ENCODE measurements at regions not wholly inside any gene's neighbourhood (a gene's known extent, or its start where the extent isn't known, plus 50 kb on each side); places are given as distances from the start of the nearest gene placed in this dataset.

DNA sequence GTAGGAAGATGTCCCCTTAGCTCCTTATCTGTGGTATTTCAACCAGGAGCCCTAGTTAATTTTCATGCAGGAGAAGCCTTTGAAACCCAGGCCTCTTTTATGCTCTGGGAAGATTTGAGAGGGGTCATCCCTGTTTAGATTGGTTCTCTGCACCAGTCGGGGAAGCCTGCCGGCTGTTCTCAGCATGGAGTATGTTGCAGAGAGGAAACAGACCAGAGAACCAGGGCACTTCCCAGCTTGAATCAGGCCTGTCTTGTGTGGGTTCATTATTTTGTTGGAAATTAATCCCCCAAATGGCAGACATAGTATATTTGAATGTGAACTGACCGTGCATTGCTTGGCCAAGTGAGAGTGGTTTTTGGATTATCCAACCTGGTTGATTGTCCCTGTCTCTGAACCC is 1082.1 kb upstream of the RBFOX1 start:
- no peak for DNase-seq (ENCODE audit: low spot score)
- ATAC-seq = no peak

DNA sequence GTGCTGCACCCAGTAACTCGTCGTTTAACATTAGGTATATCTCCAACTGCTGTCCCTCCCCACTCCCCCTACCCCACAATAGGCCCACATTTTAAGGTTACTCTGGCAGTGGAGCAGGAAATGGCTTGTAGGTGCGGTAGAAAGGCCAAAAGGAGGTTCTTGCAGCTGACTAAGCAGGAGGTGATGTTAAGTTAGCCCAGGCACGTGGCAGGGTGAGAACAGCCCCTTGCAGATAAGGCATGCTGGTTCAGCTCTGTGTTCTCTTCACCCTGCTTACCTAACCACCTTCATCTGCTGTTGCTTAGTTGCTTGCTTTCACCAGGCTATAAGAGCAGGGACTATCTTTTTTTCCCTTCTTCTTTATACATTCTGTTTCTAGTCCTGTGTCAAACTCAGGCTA is 1082.8 kb upstream of the RBFOX1 start:
- DNase-seq (ENCODE audit: low spot score) (no peak), ATAC-seq (no peak)

DNA sequence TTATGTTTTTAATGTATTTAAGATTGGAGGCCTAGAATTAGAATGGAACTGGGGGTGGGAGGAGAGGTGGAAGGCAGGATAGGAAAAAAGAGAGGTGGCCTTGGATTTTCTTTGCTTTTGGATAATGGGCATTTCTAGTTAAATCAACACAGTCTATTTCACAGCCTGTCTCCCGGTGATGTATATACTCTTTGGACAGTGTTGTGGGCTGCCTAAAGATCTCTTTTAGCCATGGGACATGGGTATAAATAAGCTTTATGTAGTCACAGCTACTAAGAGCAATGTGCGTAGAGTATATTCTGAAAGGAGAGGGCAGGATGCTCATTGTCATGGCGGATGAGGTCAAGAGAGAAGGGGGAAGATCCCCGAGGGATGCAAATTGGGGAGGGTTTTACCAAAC is 1084.4 kb upstream of the RBFOX1 start:
- DNase-seq (ENCODE audit: low spot score) (no peak), ATAC-seq (no peak)

DNA sequence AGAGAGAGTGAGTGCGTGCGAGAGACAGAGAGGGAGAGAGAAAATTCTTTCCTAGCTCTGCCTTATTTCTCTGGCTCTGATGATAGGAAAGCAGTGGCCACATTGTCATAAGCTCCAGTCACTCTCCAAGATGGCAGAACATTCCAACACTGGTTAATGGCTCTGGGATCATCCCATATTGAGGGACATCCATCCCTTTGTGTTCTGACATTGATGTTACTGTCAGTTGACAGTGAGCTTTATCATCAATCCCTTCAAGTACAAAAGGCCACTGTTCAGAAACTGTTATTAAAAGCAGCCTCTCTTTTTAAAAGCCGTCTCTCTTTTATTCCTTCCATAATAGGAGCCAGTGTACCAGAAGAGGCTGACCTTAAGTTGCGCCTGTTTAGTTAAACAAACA is 1084.9 kb upstream of the RBFOX1 start:
- ATAC-seq (no peak), DNase-seq (ENCODE audit: low spot score) (no peak)

DNA sequence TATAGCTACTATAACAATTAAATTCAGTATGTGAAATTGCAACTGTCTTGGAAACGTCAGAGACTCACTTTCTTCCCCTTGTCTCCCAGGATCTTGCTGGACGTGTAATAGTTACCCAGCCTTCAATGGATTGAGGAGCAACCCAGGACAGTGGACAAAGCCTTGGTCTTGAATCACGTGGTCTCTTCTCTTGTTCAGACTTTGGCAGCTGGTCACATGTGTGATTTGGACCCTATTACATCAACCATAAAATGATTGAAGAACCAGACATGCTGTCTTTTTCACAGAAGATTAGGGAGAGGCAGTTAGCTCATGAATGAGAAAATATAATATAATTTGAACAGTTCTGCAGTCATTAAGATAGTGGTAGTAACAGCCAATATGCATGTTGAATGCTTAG is 1085.5 kb upstream of the RBFOX1 start:
- ATAC-seq (no peak), DNase-seq (ENCODE audit: low spot score) (no peak)

DNA sequence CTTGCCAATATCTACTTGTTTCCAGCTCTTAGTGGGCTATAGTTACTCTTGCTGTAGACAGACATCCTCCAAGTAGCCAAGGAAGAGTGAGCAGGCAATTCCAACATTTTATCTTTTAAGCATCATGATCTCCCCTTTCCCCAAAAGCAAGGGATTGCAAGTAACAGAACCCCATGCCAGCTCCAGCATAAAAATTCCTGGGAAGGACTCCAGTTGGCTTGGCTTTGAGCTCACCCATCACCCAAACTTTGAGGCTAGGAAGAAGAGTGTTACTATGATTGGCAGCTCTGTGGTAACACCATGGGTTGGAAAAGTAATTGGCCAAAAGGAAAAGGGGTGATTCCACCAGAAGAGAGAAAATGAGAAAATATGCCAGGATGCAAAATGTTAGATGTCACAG is 1086.4 kb upstream of the RBFOX1 start:
- DNase-seq (ENCODE audit: low spot score) (no peak), ATAC-seq (no peak)

DNA sequence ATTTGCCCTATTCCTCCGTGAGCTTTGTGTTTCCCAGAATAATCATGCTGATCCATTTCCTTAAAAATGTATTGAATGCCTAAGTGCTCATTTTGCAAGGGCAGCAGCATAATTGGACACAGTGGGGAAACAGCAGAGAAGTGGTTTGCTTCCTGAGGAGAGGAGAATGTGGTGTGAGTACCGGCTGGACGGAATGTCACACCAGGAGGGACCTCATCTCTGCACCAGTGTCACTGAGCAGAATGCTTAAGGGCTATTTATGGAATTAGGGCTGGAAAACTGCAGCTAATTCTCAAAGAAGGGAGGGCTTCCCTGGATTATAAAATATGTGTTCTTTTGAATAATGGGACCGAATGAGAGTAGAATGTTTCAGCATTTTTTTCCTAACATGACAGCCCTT is 1100.6 kb upstream of the RBFOX1 start:
- ATAC-seq (no peak), DNase-seq (ENCODE audit: low spot score) (no peak)

DNA sequence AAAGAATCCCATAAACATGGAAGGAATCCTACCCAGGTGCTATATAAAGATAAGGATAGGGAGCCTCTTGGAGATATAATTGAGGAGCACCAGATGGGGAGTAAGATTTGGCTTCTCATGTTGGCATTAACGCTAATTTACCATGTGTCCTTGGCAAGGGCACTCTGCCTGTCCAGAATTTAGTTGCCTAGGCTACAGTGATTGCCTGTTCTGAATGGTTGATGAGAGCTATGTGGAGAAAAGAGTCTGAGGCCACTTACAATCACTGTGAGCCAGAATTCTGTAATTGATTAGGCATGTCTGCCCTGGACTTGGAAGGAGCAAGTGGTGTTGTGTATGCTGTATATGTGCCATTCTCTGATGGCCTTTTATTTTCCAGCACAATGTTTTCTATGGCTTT is 1101.2 kb upstream of the RBFOX1 start:
- no peak for ATAC-seq
- no peak for DNase-seq (ENCODE audit: low spot score)

DNA sequence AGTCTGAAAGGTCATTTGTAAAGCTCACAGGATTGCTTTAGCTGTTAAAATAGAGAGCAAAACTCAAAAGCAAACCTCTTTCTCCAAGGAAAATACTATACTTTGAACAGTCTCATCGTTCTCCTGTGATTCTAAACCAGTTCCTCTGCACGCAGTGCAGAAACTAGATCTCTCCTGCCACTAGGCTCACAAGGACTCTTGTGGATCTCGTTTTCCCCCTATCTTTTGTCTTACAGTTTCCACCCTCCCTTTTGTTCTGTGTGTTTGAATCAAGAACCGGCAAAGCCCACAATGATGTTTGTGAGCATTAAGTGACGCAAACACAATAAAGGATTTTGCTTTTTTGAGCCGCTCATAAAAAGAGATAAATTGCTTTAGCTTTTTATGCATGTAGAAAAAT is 1103.5 kb upstream of the RBFOX1 start:
- DNase-seq (ENCODE audit: low spot score) (no peak), ATAC-seq (no peak)

DNA sequence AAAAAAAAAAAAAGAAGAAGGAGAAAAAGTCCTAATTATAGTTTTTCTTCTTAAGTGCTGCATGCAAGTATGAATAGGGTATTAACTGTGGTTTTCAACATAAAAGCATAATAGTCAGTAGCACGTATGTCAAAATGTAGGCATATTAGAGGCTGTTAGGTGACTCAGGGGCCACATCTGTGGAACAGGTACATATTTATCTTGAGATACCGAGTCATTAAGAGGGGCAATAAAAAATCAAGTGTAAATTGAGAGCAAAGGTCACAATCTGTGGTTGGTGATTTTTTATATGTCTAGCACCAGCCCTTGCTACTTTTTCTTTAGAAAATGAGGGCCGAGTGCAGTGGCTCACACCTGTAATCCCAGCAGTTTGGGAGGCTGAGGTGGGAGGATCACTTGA is 1113.8 kb upstream of the RBFOX1 start:
- DNase-seq (ENCODE audit: low spot score) (no peak), ATAC-seq (no peak)

DNA sequence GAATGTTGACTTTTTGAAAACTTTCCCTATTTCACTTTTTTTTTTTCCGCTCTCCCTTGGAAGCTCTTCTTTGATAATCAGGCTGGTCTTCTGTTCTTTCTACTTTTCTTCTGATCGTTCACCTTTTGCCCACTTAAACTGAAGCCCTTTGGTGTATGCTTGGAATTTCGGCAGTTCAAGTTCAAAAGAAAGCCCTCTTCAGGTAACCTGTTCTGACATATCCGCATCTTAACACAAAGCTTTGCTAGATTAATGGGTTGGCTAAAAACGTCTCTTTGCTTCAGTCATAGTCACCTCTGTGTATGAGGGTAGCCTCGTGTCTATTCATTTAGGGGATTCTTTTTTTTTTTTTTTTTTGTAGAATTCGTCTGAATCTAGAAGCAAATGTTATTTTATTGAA is 1115.8 kb upstream of the RBFOX1 start:
- ATAC-seq (no peak), DNase-seq (ENCODE audit: low spot score) (no peak)

DNA sequence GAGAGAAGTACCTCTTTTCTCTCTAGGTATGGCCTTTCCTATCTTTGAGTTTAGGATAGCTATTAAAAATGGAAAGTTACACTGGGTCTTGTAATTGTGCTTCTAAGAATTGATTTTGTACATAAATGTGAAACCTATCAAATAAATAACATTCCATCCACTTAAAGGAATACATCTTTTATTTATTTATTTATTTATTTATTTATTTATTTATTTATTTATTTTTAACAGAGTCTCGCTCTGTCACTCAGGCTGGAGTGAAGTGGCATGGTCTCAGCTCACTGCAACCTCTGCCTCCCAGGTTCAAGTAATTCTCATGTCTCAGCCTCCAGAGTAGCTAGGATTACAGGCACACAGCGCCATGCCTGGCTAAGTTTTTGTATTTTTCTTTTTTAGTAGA is 1114.0 kb upstream of the EEF2KMT start:
- no peak for ATAC-seq
- DNase-seq (ENCODE audit: low spot score) = no peak

DNA sequence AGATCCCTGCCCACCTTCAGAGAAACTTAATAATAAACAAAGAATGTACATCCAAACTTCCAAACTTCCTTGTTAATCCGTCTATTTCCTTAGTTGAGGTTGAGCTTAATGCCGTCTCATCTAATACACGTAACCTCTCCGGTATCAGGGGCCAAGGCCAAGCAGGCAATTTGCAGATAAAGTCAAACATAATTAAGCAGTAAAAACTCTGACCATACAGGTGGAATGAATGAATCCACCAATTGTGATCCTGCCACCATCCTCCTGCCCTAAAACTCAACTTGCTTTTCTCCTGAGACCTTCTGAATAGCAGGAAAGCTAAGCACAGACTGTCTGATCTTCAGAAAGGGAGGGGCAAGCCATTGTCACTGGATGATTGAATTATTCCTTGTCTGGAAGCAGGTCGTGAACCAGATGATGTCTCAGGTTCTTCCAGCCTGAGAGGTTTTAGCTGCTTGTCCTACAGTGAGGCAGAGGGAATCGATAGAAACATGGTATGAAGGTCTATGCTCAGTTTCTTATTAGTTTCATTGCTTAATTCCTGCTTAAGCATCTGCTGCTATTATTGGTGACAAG is 1111.8 kb upstream of the EEF2KMT start:
- no peak for ATAC-seq
- DNase-seq (ENCODE audit: low spot score) = no peak

DNA sequence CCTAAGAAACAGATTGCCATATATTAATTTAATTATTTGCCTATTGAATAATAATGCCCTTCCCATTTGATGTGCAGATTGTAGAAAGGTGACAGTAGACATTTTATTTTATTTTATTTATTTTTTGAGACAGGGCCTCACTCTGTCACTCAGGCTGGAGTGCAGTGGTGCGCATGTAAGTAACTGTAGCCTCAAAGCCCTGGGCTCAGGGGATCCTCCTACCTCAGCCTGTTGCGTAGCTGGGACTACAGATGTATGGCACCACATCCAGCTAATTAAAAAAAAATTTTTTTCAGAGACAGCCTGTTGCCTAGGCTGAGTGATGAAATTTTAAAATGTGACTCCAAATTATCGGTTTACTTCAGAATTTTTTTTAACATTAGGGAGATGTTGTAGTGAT is 1110.0 kb upstream of the EEF2KMT start:
- DNase-seq (ENCODE audit: low spot score) (no peak), ATAC-seq (no peak)

DNA sequence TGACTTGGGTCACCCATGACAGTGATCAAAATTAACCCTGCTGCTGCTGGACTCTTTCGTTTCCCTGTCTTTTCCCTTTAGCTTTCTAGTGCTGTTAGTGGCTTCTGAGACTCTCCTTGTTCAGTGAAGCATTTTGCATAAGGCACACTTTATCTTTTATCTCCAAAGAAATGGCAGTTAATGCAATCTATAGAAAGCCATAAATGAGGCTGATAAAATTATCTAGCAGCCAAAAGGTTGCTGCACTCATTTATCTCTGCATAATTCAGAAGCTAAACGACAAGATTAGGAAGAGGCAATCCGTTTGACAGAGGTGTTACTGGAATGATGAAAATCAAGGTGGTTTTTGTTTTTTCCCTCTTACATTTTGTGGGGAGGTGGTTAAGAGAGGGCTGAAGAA is 1109.5 kb upstream of the EEF2KMT start:
- no peak for ATAC-seq
- no peak for DNase-seq (ENCODE audit: low spot score)

DNA sequence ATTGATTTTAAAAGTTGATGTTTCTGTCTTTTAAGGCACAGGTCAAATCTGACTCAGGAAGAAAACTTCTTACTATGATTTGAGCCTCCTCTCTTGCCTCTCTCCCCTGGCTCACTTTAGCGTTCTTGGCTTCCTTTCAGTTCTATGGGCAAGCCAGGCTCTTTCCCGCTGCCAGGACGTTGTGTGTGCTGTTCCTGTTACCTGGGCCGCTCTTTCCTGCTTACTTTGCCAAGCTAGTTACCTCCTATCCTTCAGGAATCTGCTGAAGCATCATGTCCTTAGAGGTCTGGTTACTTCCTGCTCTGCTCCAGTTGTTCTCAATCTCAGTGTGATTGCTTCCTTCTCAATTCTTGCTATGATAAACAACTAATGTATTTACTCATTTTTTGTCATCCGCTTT is 1108.5 kb upstream of the EEF2KMT start:
- DNase-seq (ENCODE audit: low spot score) = no peak
- no peak for ATAC-seq

DNA sequence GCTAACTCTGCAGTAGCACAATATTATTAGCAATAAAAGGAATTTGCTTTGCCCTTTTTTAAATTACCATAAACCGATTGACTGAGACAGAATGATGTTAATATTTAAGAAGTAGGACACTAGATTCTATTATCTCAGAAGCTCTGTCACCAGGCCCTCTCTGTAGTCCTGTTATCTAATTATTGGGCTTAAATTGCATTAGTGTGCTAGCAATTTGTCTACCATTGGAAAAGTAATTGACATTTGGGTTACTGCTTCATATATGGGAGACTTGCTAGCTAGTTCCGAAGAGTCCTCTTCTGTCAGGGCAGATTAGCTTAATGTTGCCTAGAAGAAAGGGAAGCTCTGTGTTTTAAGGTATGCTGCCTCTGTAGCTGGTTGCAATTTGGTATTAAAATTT is 1107.3 kb upstream of the EEF2KMT start:
- DNase-seq (ENCODE audit: low spot score) (no peak), ATAC-seq (no peak)

DNA sequence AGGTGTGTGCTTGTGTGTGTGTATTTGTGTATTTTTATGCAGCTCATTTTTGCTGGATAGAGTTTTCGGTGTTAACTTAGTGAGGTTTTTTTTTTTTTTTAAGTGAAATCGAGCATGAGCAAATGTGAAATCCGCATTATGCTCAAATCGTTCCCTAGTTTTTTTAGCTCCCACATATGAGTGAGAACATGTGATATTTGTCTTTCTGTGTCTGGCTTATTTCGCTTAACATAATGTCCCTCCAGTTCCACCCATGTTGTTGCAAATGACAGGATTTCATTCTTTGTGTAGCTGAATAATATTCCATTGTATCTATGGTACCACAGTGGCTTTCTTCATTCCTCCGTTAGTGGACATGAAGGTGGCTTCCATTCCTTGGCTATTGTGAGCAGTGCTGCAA is 1103.3 kb upstream of the EEF2KMT start:
- no peak for ATAC-seq

DNA sequence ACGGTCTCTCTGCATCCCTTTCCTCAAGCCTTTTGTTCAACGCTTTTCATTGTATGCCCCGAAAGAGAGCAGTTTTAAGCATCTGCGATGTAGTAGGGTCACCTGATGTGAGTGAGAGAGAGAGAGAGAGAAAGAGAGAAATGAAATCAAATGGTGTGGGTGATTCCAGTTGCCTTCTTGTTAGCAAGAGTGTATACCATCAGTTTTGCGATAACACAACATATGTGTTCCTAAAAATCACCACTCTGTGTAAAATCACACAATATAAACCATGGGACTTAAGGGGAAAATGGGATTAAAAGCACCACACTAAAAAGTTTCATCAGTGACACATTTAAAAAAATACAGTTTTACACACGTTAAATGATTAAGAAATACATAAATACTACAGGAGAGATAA is 1102.7 kb upstream of the EEF2KMT start:
- ATAC-seq (no peak), DNase-seq (ENCODE audit: low spot score) (no peak)

More for the DNA sequence above, 1103.3 kb upstream of the EEF2KMT start:
- DNase-seq (ENCODE audit: low spot score) = no peak

DNA sequence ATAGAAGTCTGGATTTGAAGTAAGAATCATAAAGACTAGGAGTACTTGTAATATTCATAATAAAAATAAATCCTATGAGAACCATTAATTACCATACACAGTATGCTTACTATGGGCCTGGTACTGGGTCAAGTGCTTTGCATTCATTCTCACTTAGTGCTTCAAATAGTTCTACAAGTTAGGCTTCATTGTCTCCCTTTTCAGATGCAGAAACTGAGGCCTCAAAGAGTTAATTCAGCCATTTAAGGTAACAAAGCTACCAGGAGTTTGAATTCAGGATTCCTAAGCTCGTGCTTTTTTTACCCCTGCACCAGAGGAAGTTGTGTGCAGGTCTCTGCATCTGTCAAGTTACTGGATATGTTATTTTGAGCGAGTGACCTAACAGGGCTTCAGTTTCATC is 1098.4 kb upstream of the EEF2KMT start:
- no peak for ATAC-seq

DNA sequence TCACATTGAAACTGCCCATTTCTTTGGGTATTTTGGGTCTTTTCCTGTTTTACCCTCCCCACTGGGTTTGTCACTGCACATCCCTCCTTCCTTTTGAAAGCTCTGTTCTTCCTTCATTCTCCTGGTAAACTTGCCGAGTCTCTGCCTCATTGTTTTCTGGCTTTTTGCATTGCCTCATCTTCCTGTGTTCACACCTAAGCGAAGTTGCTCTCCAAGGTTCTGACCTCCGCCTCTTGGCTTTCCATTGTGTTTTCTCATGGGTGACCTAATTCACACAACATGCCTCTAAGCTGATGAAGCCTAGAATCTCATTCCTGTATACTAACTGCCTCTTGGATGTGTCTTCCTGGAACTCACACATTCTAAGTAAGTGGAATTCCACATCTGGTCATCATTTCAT is 1096.1 kb upstream of the EEF2KMT start:
- ATAC-seq = no peak
- no peak for DNase-seq (ENCODE audit: low spot score)

More for the DNA sequence above, 1098.4 kb upstream of the EEF2KMT start:
- DNase-seq (ENCODE audit: low spot score) = no peak

DNA sequence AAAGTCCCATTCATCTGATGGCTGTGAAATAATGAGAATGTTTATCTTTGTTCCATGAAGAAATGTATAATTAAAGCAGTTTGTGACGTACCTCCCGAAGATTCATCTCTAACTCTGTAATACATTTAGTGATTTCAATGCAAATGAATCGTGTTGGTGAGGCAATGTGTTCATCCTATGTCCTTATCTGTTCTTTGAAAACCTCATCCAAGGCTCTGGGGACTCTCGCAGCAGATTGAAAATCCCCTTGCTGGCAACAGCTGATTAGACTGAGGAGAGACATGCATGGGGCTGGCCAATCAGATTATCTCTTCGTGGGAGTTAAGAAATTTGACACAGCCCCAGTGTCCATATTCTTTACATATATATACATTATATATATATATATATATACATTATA is 1095.4 kb upstream of the EEF2KMT start:
- ATAC-seq = no peak
- no peak for DNase-seq (ENCODE audit: low spot score)

DNA sequence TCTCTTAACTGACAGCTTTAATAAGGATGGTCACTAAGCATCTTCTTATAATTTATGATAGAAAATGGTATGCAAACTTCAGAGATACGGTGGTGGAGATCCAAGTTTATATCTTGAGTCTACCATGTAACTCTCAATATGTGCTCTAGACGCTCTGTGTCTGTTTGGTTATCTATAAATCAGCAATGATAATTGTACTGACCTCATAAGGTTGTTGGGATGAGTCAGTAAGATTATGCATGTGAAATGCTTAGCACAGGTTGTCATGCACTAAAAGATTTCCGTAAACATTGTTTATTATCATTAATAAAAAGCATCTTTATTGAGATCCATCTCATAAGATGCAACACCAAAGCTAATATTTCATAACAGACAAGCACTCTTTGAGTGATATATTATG is 1094.9 kb upstream of the EEF2KMT start:
- DNase-seq (ENCODE audit: low spot score) (no peak), ATAC-seq (no peak)

DNA sequence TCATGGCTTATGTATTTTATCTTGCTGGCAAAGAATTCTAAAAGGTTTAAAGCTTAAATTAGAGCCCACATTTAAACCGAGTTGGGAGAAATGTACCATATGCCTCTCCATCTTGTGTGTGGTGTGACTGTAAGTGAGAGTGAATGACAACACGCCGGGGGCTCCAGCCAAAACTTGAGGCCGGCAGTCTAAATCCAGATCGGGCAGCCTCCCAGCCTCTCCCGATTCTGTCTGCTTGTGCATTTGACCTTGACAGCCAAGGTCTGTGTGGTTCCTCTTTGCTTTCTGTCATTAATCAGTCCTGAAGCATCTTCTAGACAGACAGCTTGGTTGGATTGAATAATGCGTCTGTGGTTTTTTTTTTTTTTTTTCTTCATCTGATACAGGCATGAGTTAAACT is 1093.2 kb upstream of the EEF2KMT start:
- no peak for ATAC-seq
- DNase-seq (ENCODE audit: low spot score) = no peak
